Suprapubic skin (tissue), 4 donors: ENCODE measurements at regions not wholly inside any gene's neighbourhood (a gene's known extent, or its start where the extent isn't known, plus 50 kb on each side); places are given as distances from the start of the nearest gene placed in this dataset.

Source experiments
- EP300 ChIP-seq: sonication (generic); formaldehyde crosslinking; IDR thresholded peaks from one replicate; pipeline ENCODE4 v1.6.1; 2017; ENCODE audit warnings: antibody characterized with exemption
- POLR2A ChIP-seq, 2 donors: fragments of 450-650 bp; IDR thresholded peaks; one replicate each; pipeline ENCODE4 v1.6.1; 2017; ENCODE audit warnings: antibody characterized with exemption in 2 of 2, mild to moderate bottlenecking in 2 of 2, moderate library complexity in 2 of 2
- POLR2AphosphoS5 ChIP-seq, 3 donors: sonication (generic); formaldehyde crosslinking; IDR thresholded peaks; one replicate each; pipeline ENCODE4 v1.6.1; 2017; ENCODE audit warnings: antibody characterized with exemption in 3 of 3
- TF ChIP-seq, protein P1 (sequence below), 2 donors: fragments of 200-600 bp in 1 of 2; fragments of 450-650 bp in 1 of 2; sonication (generic) in 1 of 2; IDR thresholded peaks; one replicate each; pipeline ENCODE4 v1.5.1; 2016 to 2019; ENCODE audit warnings: antibody characterized with exemption in 2 of 2, mild to moderate bottlenecking in 1 of 2, moderate library complexity in 1 of 2

DNA sequence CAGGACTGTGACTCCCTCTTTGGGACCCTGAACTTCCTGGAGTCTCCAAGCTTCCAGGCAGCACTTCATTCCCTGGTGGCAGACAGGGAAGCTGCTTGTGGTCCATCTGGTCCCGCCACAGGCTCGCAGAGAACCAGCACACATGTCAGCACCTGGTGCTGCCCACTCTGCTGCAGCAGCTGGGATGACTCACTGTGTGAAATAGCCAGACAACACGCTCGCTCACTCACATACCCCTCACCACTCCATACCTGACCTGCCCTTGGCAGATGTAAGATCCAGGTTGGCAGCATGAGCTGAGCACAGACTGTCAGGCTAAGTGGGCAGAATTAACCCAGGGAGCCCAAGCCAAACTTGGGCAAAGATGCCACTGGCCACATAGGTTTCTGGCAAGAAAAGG is 613.5 kb downstream of the PCDH18 start:
- TF ChIP-seq, protein P1, sequence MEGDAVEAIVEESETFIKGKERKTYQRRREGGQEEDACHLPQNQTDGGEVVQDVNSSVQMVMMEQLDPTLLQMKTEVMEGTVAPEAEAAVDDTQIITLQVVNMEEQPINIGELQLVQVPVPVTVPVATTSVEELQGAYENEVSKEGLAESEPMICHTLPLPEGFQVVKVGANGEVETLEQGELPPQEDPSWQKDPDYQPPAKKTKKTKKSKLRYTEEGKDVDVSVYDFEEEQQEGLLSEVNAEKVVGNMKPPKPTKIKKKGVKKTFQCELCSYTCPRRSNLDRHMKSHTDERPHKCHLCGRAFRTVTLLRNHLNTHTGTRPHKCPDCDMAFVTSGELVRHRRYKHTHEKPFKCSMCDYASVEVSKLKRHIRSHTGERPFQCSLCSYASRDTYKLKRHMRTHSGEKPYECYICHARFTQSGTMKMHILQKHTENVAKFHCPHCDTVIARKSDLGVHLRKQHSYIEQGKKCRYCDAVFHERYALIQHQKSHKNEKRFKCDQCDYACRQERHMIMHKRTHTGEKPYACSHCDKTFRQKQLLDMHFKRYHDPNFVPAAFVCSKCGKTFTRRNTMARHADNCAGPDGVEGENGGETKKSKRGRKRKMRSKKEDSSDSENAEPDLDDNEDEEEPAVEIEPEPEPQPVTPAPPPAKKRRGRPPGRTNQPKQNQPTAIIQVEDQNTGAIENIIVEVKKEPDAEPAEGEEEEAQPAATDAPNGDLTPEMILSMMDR (IDR thresholded peaks at IDR 0.05), result no peak
- no peak for TF ChIP-seq POLR2A (IDR thresholded peaks at IDR 0.05)
- no peak for TF ChIP-seq EP300
- TF ChIP-seq POLR2AphosphoS5 (IDR thresholded peaks at IDR 0.05), result no peak
